Spleen (tissue), 11 donors: ENCODE measurements at regions not wholly inside any gene's neighbourhood (a gene's known extent, or its start where the extent isn't known, plus 50 kb on each side); places are given as distances from the start of the nearest gene placed in this dataset.
A peak's percentile ranks its signal among the peaks of the same experiment; 100 is the strongest.

Experiments
- DNase-seq: peaks from one replicate; pipeline ENCODE4 v3.0.0-alpha.2; 2020
- H3K27ac ChIP-seq, 8 donors: fragments of 200-600 bp; sonication (generic) in 7 of 8; 1 replicate in 4 of 8; 2 replicates in 4 of 8; pipeline versions ENCODE4 v1.5.0 to v1.8.0; 2016 to 2021; ENCODE audit warnings: inconsistent platforms in 4 of 8, mild to moderate bottlenecking in 4 of 8, moderate library complexity in 1 of 8
- H3K27me3 ChIP-seq, 7 donors: fragments of 200-600 bp; sonication (generic) in 6 of 7; replicated peaks in 1 of 7; 1 replicate in 4 of 7; 2 replicates in 3 of 7; pipeline versions ENCODE4 v1.5.0 to v1.8.0; 2016 to 2021; ENCODE audit warnings: inconsistent platforms in 3 of 7, mild to moderate bottlenecking in 1 of 7
- H3K36me3 ChIP-seq, 6 donors: fragments of 200-600 bp; sonication (generic) in 5 of 6; 1 replicate in 4 of 6; 2 replicates in 2 of 6; pipeline versions ENCODE4 v1.5.0 to v1.8.0; 2016 to 2021; ENCODE audit warnings: inconsistent platforms in 2 of 6
- H3K4me1 ChIP-seq, 6 donors: fragments of 200-600 bp; sonication (generic) in 5 of 6; 1 replicate in 3 of 6; 2 replicates in 3 of 6; pipeline versions ENCODE4 v1.5.0 to v1.8.0; 2016 to 2021; ENCODE audit warnings: inconsistent platforms in 3 of 6
- H3K4me3 ChIP-seq, 8 donors: fragments of 200-600 bp; sonication (generic) in 7 of 8; 1 replicate in 4 of 8; 2 replicates in 4 of 8; pipeline versions ENCODE4 v1.5.0 to v1.8.0; 2016 to 2021; ENCODE audit warnings: inconsistent platforms in 4 of 8, mild to moderate bottlenecking in 4 of 8, moderate library complexity in 2 of 8
- H3K9me3 ChIP-seq, 8 donors: fragments of 200-600 bp; sonication (generic) in 7 of 8; 1 replicate in 4 of 8; 2 replicates in 4 of 8; pipeline versions ENCODE4 v1.5.0 to v1.8.0; 2016 to 2021; ENCODE audit warnings: inconsistent platforms in 4 of 8
- POLR2A ChIP-seq, 3 donors: fragments of 450-650 bp; IDR thresholded peaks; one replicate each; pipeline ENCODE4 v1.5.1; 2017; ENCODE audit warnings: antibody characterized with exemption in 3 of 3, mild to moderate bottlenecking in 1 of 3
- POLR2AphosphoS5 ChIP-seq, 3 donors: sonication (generic); formaldehyde crosslinking; IDR thresholded peaks; one replicate each; pipeline ENCODE4 v1.5.1; 2017; ENCODE audit warnings: antibody characterized with exemption in 3 of 3
- WGBS, 5 donors: extraction: QIAGEN DNeasy Blood & Tissue Kit in 3 of 5; methylation state at CpG; one replicate each; pipeline versions ENCODE4 v1.1.5 to v1.1.7; 2013 to 2018; 5-methylcytosine and 5-hydroxymethylcytosine counted together
- intact Hi-C: fragments of 100-400 bp; cut with DNase I; formaldehyde crosslinking; loops from one replicate; pipeline ENCODE4 v1.15.0; 2023; ENCODE audit warnings: low total_unique reads
- TF ChIP-seq, protein P1 (sequence below), 11 experiments: fragments of 200-600 bp in 7 of 11; fragments of 450-650 bp in 4 of 11; sonication (generic) in 4 of 11; IDR thresholded peaks in 8 of 11; conservative IDR thresholded peaks in 3 of 11; 1 replicate in 7 of 11; 2 replicates in 4 of 11; pipeline versions ENCODE4 v1.4.0 to v1.8.0; 2016 to 2021; ENCODE audit warnings: antibody characterized with exemption in 11 of 11, inconsistent platforms in 4 of 11, mild to moderate bottlenecking in 1 of 11
- donor health status: healthy with polysubstance abuse.
- donor health status: DM: no; HTN: no; CAD: no; lungs with moderate emphysema.
- donor health status: DM: no; HTN: no; CAD: no.
- donor health status: Bipolar disorder and iron deficiency.
- donor health status: healthy.
- donor health status: DM: no; HTN: no; CAD: no.
- donor health status: DM: yes; HTN: yes; CAD: no.

DNA sequence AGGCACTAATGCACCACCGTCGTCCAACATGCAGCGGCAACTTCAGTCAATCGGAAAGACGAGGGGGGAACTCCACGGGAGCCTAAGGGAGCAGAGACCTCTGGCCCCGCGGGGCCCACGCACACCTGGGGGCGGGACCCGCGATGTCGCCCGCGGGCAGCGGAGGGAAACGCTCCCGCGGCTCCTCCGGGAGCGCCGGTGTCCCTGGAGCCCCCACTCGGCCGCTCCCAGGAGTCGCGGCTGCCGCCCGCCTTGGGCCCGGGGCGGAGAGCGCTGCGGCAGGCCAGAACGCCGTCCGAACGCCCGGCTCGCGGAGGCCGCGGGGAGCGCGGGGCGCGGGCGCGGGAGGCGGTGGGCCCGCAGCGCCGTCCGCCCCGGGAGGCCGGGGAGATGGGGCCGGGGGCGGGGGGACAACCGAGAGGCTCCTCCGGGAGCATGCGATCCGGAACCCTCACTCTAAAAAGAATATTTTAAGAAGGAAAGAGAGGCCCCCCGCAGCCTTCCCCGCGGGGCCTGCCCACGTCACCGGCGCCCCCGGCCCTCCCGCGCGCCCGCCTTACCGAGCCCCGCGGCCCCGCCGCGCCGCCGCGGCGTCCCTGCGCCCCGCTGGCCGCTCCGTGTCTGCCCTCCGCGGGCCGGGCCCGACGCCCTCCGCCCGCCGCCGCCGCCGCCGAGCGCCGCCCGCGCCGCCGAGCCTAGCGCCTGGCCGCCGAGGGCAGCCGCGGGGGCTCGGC, 86.6 kb upstream of the ARHGAP32 start:
- no peaks in the 10 kb centered on the region for H3K9me3 ChIP-seq
- H3K4me1 ChIP-seq = peaks cover 11 to 66% (median 39%) of the 10 kb centered on the region in 6 donors
- WGBS, 5 donors = 0 to 3% (median 1%) methylated on average over 6 to 109 of the region's 109 CpGs
- peak overlapping the region; percentile 27 to 79 (median 48) for H3K4me3 ChIP-seq
- DNase-seq = peak; percentile 80
- TF ChIP-seq, protein P1, sequence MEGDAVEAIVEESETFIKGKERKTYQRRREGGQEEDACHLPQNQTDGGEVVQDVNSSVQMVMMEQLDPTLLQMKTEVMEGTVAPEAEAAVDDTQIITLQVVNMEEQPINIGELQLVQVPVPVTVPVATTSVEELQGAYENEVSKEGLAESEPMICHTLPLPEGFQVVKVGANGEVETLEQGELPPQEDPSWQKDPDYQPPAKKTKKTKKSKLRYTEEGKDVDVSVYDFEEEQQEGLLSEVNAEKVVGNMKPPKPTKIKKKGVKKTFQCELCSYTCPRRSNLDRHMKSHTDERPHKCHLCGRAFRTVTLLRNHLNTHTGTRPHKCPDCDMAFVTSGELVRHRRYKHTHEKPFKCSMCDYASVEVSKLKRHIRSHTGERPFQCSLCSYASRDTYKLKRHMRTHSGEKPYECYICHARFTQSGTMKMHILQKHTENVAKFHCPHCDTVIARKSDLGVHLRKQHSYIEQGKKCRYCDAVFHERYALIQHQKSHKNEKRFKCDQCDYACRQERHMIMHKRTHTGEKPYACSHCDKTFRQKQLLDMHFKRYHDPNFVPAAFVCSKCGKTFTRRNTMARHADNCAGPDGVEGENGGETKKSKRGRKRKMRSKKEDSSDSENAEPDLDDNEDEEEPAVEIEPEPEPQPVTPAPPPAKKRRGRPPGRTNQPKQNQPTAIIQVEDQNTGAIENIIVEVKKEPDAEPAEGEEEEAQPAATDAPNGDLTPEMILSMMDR (IDR thresholded peaks at IDR 0.05 in 8 of 11, conservative IDR thresholded peaks at IDR 0.05 in 3 of 11) = no peak
- TF ChIP-seq POLR2A (IDR thresholded peaks at IDR 0.05) (no peak), POLR2AphosphoS5 (IDR thresholded peaks at IDR 0.05) (no peak)
- H3K27me3 ChIP-seq = peaks cover 0 to 16% (median 0%) of the 10 kb centered on the region in 7 donors
- H3K36me3 ChIP-seq = no peaks in the 10 kb centered on the region
- intact Hi-C loops = no loop called here
- H3K27ac ChIP-seq = peak overlapping the region in 5 of 8 donors; percentile 21 to 74 (median 47)

DNA sequence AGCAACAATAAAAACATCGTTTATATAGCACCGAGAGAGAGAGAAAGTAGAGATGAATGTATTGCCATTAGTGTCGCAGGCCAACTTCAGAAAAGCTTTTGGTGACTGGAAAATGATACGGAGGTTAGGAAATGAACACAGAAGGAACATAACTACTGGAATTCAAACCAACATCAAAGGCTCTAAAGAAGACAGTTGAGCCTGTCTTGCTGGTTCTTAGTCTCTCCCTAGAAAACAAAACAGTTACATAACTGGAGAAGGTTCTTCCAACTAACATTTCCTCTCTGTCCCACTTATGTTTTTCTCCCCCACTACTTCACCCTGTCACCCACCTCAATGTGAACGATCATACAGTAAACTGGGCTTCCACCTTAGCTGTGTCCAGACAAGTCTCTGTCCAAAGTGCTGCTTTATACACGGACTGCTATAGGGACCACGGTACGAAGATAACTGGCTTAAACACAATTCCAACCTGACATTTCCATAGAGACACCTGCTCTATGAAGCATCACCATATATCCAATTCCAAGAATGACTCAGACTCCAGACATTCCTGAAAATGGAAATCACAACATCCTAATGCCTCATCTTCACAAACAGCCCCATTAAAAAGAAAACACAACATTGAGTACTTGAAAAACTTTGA, 85.2 kb upstream of the ARHGAP32 start:
- DNase-seq = no peak
- peaks cover 11 to 76% (median 42%) of the 10 kb centered on the region in 6 donors for H3K4me1 ChIP-seq
- peaks cover 0 to 16% (median 0%) of the 10 kb centered on the region in 7 donors for H3K27me3 ChIP-seq
- intact Hi-C loops = no loop called here
- H3K36me3 ChIP-seq = no peaks in the 10 kb centered on the region
- 81 to 87% (median 84%) methylated on average over 8 of the region's 8 CpGs for WGBS, 5 donors
- no peak overlapping the region for H3K27ac ChIP-seq
- TF ChIP-seq, protein P1 (IDR thresholded peaks at IDR 0.05 in 8 of 11, conservative IDR thresholded peaks at IDR 0.05 in 3 of 11) = no peak
- no peak for TF ChIP-seq POLR2A (IDR thresholded peaks at IDR 0.05)
- no peak for TF ChIP-seq POLR2AphosphoS5 (IDR thresholded peaks at IDR 0.05)
- H3K9me3 ChIP-seq = no peaks in the 10 kb centered on the region
- no peak overlapping the region for H3K4me3 ChIP-seq

DNA sequence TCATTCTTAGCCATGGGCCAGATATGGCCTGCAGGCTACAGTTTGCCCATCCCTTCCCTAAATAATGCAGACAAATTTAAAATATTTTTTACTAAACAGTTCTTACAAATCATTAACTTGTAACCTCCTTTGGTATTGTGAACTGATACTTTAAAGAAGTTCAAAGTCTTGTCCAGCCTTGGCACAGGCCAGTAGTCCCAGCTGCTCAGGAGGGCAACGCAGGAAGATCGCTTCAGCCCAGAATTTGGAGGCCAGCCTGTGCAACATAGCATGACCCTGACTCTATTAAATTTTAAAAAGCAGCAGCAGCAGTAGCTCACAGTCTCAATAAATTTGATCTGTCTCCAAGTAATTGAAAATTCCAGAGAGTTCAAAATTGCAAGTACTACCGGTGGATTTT, 83.7 kb upstream of the ARHGAP32 start:
- peaks cover 0 to 16% (median 0%) of the 10 kb centered on the region in 7 donors for H3K27me3 ChIP-seq
- H3K9me3 ChIP-seq = no peaks in the 10 kb centered on the region
- WGBS, 5 donors = 71 to 85% (median 80%) methylated on average over 3 of the region's 3 CpGs
- no peak overlapping the region for H3K4me3 ChIP-seq
- no peaks in the 10 kb centered on the region for H3K36me3 ChIP-seq
- DNase-seq = no peak
- H3K27ac ChIP-seq = no peak overlapping the region
- H3K4me1 ChIP-seq = peaks cover 14 to 74% (median 41%) of the 10 kb centered on the region in 6 donors
- TF ChIP-seq, protein P1 (IDR thresholded peaks at IDR 0.05 in 8 of 11, conservative IDR thresholded peaks at IDR 0.05 in 3 of 11) = no peak
- no peak for TF ChIP-seq POLR2A (IDR thresholded peaks at IDR 0.05)
- TF ChIP-seq POLR2AphosphoS5 (IDR thresholded peaks at IDR 0.05) = no peak
- intact Hi-C loops = no loop called here
